ENCODE measurements at regions not wholly inside any gene's neighbourhood (a gene's known extent, or its start where the extent isn't known, plus 50 kb on each side); places are given as distances from the start of the nearest gene placed in this dataset.

DNA sequence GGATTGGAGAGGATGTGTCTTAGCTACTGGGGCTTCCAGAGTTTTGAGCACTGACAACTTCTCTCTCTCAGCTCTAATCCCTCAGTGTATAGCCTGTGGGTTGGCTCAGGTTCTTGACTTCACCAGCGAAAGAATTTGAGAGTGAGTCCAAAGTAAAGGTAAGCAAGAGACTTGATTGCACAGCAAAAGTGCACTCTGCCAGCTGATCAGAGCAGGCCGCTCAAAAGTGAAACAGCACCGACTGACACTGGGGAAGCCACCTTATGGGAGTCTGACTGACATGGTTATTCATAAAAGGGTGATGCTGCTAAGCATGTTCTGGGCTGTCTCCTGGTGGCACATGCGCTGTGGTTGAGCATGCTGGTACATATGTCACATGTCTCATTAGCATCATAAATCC, 389.5 kb downstream of the CBLN4 start:
- TF ChIP-seq L3MBTL2 (conservative IDR thresholded peaks at IDR 0.05) (no peak), FOXK2 (IDR thresholded peaks at IDR 0.05) (no peak), LEF1 (IDR thresholded peaks at IDR 0.05; ENCODE audit: borderline replicate concordance) (no peak)
- DNase-seq (ENCODE audit: extremely low spot score), result no peak
- CTCF ChIA-PET, result no interaction called here
- POLR2A ChIA-PET, result no interaction called here

DNA sequence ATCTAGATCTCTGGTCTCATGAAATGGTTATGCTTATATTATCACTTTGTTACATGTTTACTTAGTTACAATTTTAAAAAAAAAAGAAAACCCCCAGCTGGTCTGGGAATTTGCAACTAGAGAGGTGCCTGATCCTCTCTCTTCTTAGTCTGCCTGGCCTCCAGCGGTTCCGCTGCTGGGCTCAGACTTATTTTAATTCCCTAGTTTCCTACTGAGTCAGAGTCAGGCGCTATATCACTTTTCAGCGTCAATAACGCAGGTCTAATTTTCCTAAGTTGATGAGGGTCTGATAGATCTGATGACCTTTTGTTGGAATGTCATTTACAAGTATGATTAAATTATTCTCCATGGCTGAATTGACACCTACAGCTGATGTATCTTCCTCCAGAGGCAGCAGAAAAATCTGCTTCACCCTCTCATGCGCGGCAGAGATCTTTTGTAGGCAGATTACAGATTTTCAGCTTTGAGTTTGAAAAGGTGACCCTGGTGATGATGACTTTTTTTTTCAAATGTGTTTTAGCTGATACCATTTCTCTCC, 391.0 kb downstream of the CBLN4 start:
- no peak for DNase-seq (ENCODE audit: extremely low spot score)
- ChIA-PET POLR2A (no interaction called here), CTCF (interaction anchor here (0.6 kb wide), 1 partner anchor 12 kb away, joined by 3 read pairs; no protein-coding TSS in a partner anchor)
- TF ChIP-seq FOXM1 (IDR thresholded peaks at IDR 0.05; ENCODE audit: borderline replicate concordance) (no peak), BHLHE40 (IDR thresholded peaks at IDR 0.05; ENCODE audit: borderline replicate concordance) (no peak), NFRKB (IDR thresholded peaks at IDR 0.05) (no peak), L3MBTL2 (conservative IDR thresholded peaks at IDR 0.05) (no peak), FOXA1 (IDR thresholded peaks at IDR 0.05) (no peak), SP1 (IDR thresholded peaks at IDR 0.05) (no peak), TARDBP (IDR thresholded peaks at IDR 0.05) (no peak), LEF1 (IDR thresholded peaks at IDR 0.05; ENCODE audit: borderline replicate concordance) (no peak), FOXK2 (IDR thresholded peaks at IDR 0.05) (no peak), CTBP1 (IDR thresholded peaks at IDR 0.05; ENCODE audit: borderline replicate concordance) (no peak), HDGF (IDR thresholded peaks at IDR 0.05; ENCODE audit: borderline replicate concordance) (no peak), ZNF384 (IDR thresholded peaks at IDR 0.05) (no peak), ELF4 (IDR thresholded peaks at IDR 0.05) (no peak)
- TF ChIP-seq, protein P1, sequence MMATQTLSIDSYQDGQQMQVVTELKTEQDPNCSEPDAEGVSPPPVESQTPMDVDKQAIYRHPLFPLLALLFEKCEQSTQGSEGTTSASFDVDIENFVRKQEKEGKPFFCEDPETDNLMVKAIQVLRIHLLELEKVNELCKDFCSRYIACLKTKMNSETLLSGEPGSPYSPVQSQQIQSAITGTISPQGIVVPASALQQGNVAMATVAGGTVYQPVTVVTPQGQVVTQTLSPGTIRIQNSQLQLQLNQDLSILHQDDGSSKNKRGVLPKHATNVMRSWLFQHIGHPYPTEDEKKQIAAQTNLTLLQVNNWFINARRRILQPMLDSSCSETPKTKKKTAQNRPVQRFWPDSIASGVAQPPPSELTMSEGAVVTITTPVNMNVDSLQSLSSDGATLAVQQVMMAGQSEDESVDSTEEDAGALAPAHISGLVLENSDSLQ (IDR thresholded peaks at IDR 0.05), result no peak

DNA sequence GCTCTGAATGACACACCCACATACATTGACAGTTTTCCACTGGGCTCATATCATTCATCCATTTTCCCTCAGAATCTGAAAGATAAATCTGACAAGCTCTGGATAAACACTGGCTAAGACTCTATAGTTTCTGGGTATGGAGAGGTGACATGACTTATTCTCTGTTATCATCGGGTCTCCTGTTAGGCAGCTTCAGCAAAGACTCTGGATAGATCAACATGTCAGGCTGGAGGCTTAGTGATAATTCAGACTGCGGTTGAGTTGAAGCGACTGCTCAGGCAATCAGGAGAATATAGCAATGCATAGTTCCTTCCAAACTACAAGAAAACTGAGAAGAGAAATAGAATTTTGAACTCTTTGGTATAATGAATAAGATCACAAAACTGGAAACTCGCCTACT, 394.6 kb downstream of the CBLN4 start:
- TF ChIP-seq ZNF384 (IDR thresholded peaks at IDR 0.05) (no peak), SP1 (IDR thresholded peaks at IDR 0.05) (no peak), HDGF (IDR thresholded peaks at IDR 0.05; ENCODE audit: borderline replicate concordance) (no peak), NFRKB (IDR thresholded peaks at IDR 0.05) (no peak), FOXA1 (IDR thresholded peaks at IDR 0.05) (no peak), ELF4 (IDR thresholded peaks at IDR 0.05) (no peak), L3MBTL2 (conservative IDR thresholded peaks at IDR 0.05) (no peak), SUZ12 (IDR thresholded peaks at IDR 0.05) (no peak), BHLHE40 (IDR thresholded peaks at IDR 0.05; ENCODE audit: borderline replicate concordance) (no peak), TARDBP (IDR thresholded peaks at IDR 0.05) (no peak), FOXK2 (IDR thresholded peaks at IDR 0.05) (no peak), ARNT (IDR thresholded peaks at IDR 0.05) (no peak), LEF1 (IDR thresholded peaks at IDR 0.05; ENCODE audit: borderline replicate concordance) (no peak), CTBP1 (IDR thresholded peaks at IDR 0.05; ENCODE audit: borderline replicate concordance) (no peak), FOXM1 (IDR thresholded peaks at IDR 0.05; ENCODE audit: borderline replicate concordance) (no peak)
- TF ChIP-seq, protein P1 (IDR thresholded peaks at IDR 0.05), result no peak
- no peak for DNase-seq (ENCODE audit: extremely low spot score)
- ChIA-PET POLR2A (no interaction called here), CTCF (no interaction called here)

DNA sequence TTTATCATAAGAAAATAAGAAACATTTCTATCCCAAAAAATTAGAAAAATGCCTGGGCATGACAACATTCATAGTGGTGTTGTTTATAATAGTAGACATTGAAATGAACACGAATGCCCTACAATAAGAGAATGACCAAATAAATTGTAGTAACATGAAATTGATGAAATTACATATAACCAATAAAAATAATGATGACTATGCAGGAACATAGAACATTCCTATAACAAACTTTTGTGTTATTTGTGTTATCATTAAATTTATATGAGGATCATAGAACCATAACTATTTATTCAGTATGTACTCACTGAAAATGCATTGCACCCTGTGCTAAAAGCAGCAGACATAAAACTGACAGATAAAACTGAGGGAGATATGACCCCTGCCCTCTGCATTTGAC, 399.7 kb downstream of the CBLN4 start:
- CTCF ChIA-PET, result no interaction called here
- POLR2A ChIA-PET, result no interaction called here
- DNase-seq (ENCODE audit: extremely low spot score), result no peak
- TF ChIP-seq ZNF384 (IDR thresholded peaks at IDR 0.05), result no peak
- no peak for TF ChIP-seq NFRKB (IDR thresholded peaks at IDR 0.05)
- TF ChIP-seq FOXM1 (IDR thresholded peaks at IDR 0.05; ENCODE audit: borderline replicate concordance), result no peak
- TF ChIP-seq FOXA1 (IDR thresholded peaks at IDR 0.05), result no peak
- TF ChIP-seq L3MBTL2 (conservative IDR thresholded peaks at IDR 0.05), result no peak
- TF ChIP-seq SUZ12 (IDR thresholded peaks at IDR 0.05), result no peak
- no peak for TF ChIP-seq LEF1 (IDR thresholded peaks at IDR 0.05; ENCODE audit: borderline replicate concordance)
- TF ChIP-seq, protein P1 (IDR thresholded peaks at IDR 0.05), result no peak
- TF ChIP-seq FOXK2 (IDR thresholded peaks at IDR 0.05), result no peak
- no peak for TF ChIP-seq TARDBP (IDR thresholded peaks at IDR 0.05)
- no peak for TF ChIP-seq SP1 (IDR thresholded peaks at IDR 0.05)
- no peak for TF ChIP-seq HDGF (IDR thresholded peaks at IDR 0.05; ENCODE audit: borderline replicate concordance)
- no peak for TF ChIP-seq ARNT (IDR thresholded peaks at IDR 0.05)
- TF ChIP-seq CTBP1 (IDR thresholded peaks at IDR 0.05; ENCODE audit: borderline replicate concordance), result no peak
- no peak for TF ChIP-seq BHLHE40 (IDR thresholded peaks at IDR 0.05; ENCODE audit: borderline replicate concordance)
- no peak for TF ChIP-seq ELF4 (IDR thresholded peaks at IDR 0.05)

DNA sequence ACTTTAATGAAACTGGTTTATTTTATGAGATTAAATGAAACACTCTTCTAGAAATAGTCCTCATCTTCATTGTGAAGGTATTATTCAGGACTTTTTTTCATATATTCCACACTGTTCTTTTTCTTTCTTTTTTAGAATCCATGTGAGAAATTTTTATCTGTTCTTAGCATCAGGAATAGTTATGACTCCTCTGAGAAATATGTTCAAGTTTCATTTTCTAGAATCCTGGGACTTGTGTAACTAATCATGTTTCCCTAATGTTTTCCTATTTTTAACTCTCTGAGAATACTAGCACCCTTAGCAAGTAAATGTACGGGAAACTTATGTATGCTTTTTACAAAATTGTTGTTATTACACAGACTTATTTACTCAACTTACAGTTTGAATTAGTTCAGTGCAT, 407.8 kb downstream of the CBLN4 start:
- CTCF ChIA-PET, result no interaction called here
- DNase-seq (ENCODE audit: extremely low spot score), result no peak
- TF ChIP-seq FOXM1 (IDR thresholded peaks at IDR 0.05; ENCODE audit: borderline replicate concordance) (no peak), SP1 (IDR thresholded peaks at IDR 0.05) (no peak), ZNF384 (IDR thresholded peaks at IDR 0.05) (no peak), TARDBP (IDR thresholded peaks at IDR 0.05) (no peak), NFRKB (IDR thresholded peaks at IDR 0.05) (no peak), ELF4 (IDR thresholded peaks at IDR 0.05) (no peak), SUZ12 (IDR thresholded peaks at IDR 0.05) (no peak), FOXK2 (IDR thresholded peaks at IDR 0.05) (no peak), HDGF (IDR thresholded peaks at IDR 0.05; ENCODE audit: borderline replicate concordance) (no peak), ARNT (IDR thresholded peaks at IDR 0.05) (no peak), CTBP1 (IDR thresholded peaks at IDR 0.05; ENCODE audit: borderline replicate concordance) (no peak), L3MBTL2 (conservative IDR thresholded peaks at IDR 0.05) (no peak), BHLHE40 (IDR thresholded peaks at IDR 0.05; ENCODE audit: borderline replicate concordance) (no peak)
- TF ChIP-seq, protein P1 (IDR thresholded peaks at IDR 0.05), result no peak
- POLR2A ChIA-PET, result no interaction called here
